GM12891 (cell line): ENCODE measurements at regions not wholly inside any gene's neighbourhood (a gene's known extent, or its start where the extent isn't known, plus 50 kb on each side); places are given as distances from the start of the nearest gene placed in this dataset.
A peak's percentile ranks its signal among the peaks of the same experiment; 100 is the strongest.
"Not testable (repeated sequence)": the region's sequence is repeated elsewhere in the genome, so short reads cannot be mapped to it uniquely, and the experiment has no call there.

Source experiments
- DNase-seq: peaks from one replicate; pipeline ENCODE4 v3.0.0; 2011; ENCODE audit warnings: low spot score; ENCODE audit not compliant: insufficient read length
- FAIRE-seq: peaks from 2 replicates; lab custom pipeline; 2011; peaks lifted over from hg19 to GRCh38; lab: Jason Lieb, UNC
- PAX5 ChIP-seq: IDR thresholded peaks from 2 replicates; pipeline ENCODE4 v1.6.1; 2011; ENCODE audit warnings: low read length, moderate library complexity, mild to moderate bottlenecking; ENCODE audit not compliant: insufficient read depth, severe bottlenecking
- POLR2A ChIP-seq: IDR thresholded peaks from 2 replicates; pipeline ENCODE4 v1.6.1; 2011; ENCODE audit warnings: low read depth, low read length, control low read depth
- POLR2AphosphoS5 ChIP-seq: IDR thresholded peaks from 2 replicates; pipeline ENCODE4 v1.6.1; 2011; ENCODE audit warnings: low read depth, low read length, control low read depth
- POU2F2 ChIP-seq: IDR thresholded peaks from 2 replicates; pipeline ENCODE4 v1.6.1; 2011; ENCODE audit warnings: low read depth, mild to moderate bottlenecking, control low read depth, low read length, moderate library complexity
- SPI1 ChIP-seq: IDR thresholded peaks from 2 replicates; pipeline ENCODE4 v1.6.1; 2011; ENCODE audit warnings: low read depth, low read length, control low read depth
- TAF1 ChIP-seq: IDR thresholded peaks from 2 replicates; pipeline ENCODE4 v1.6.1; 2011; ENCODE audit warnings: low read depth, low read length, control low read depth

GRCh38 chr17:43315858-43316521 is 82.2 kb upstream of the RNU2-1 start:
- FAIRE-seq, result peak; percentile 90
- DNase-seq, result no peak
- TF ChIP-seq POLR2A, result no peak
- TF ChIP-seq POU2F2, result no peak
- TF ChIP-seq SPI1, result no peak
- no peak for TF ChIP-seq PAX5
- no peak for TF ChIP-seq TAF1
- no peak for TF ChIP-seq POLR2AphosphoS5

GRCh38 chr17:43315369-43315768 is 81.6 kb upstream of the RNU2-1 start:
- FAIRE-seq (no peak), DNase-seq (no peak)
- TF ChIP-seq POU2F2 (no peak), TAF1 (no peak), POLR2A (no peak), SPI1 (no peak)

GRCh38 chr17:43314611-43315011 is 80.8 kb upstream of the RNU2-1 start:
- DNase-seq (no peak), FAIRE-seq (no peak)
- TF ChIP-seq POU2F2 (no peak), SPI1 (no peak), POLR2A (no peak), POLR2AphosphoS5 (no peak), PAX5 (no peak), TAF1 (no peak)

- TF ChIP-seq POLR2AphosphoS5 (no peak), TAF1 (no peak), PAX5 (no peak), POLR2A (no peak), SPI1 (no peak), POU2F2 (no peak)
- no peak for DNase-seq
- FAIRE-seq, result no peak
Measured at GRCh38 chr17:43312011-43312410, 78.2 kb upstream of the RNU2-1 start.

GRCh38 chr17:43309505-43310332 is 75.9 kb upstream of the RNU2-1 start:
- TF ChIP-seq POLR2AphosphoS5 (no peak), POU2F2 (no peak), TAF1 (no peak), PAX5 (no peak)
- FAIRE-seq (peak; percentile 59), DNase-seq (no peak)

- DNase-seq (no peak), FAIRE-seq (no peak)
- TF ChIP-seq POU2F2, result no peak
Measured at GRCh38 chr17:43308999-43309398, 75.2 kb upstream of the RNU2-1 start.

- FAIRE-seq, DNase-seq: not testable (repeated sequence)
Measured at GRCh38 chr17:43304792-43305191, 71.0 kb upstream of the RNU2-1 start.

- FAIRE-seq, DNase-seq: not testable (repeated sequence)
Measured at GRCh38 chr17:43303049-43303448, 69.3 kb upstream of the RNU2-1 start.

- DNase-seq, FAIRE-seq: not testable (repeated sequence)
Measured at GRCh38 chr17:43299300-43300076, 65.7 kb upstream of the RNU2-1 start.

- not testable (repeated sequence) for DNase-seq, FAIRE-seq
Measured at GRCh38 chr17:43289670-43290069, 55.9 kb upstream of the RNU2-1 start.

GRCh38 chr17:43283606-43284005 is 49.8 kb upstream of the RNU2-1 start:
- not testable (repeated sequence) for DNase-seq, FAIRE-seq
